ENCODE measurements at regions not wholly inside any gene's neighbourhood (a gene's known extent, or its start where the extent isn't known, plus 50 kb on each side); places are given as distances from the start of the nearest gene placed in this dataset.
"Not testable (repeated sequence)": the region's sequence is repeated elsewhere in the genome, so short reads cannot be mapped to it uniquely, and the experiment has no call there.

- ChIA-PET CTCF (no interaction called here), POLR2A (no interaction called here)
- H3K27me3 ChIP-seq (ENCODE audit: control insufficient read depth in 1 of 2, insufficient read depth in 2 of 2, low read length in 2 of 2) = no peaks in the 10 kb centered on the region
- intact Hi-C loops (cut with DNase I, micrococcal nuclease) = no loop called here
- H3K27me3 Mint-ChIP-seq = no peaks in the 10 kb centered on the region
- H3K4me1 ChIP-seq (ENCODE audit: insufficient read depth, low read length) = no peaks in the 10 kb centered on the region
- no peaks in the 10 kb centered on the region for H3K36me3 Mint-ChIP-seq (ENCODE audit: low read depth)
- no peaks in the 10 kb centered on the region for H3K36me3 ChIP-seq (ENCODE audit: insufficient read depth, low read length)
- no peak overlapping the region for H3K4me3 ChIP-seq (ENCODE audit: low read length)
- TF ChIP-seq CTCF (IDR thresholded peaks at IDR 0.05) = no peak
- H3K9me3 ChIP-seq (ENCODE audit: control insufficient read depth in 1 of 2, insufficient read depth in 1 of 2, low read length in 2 of 2) = no peaks in the 10 kb centered on the region
- H3K9me3 Mint-ChIP-seq = no peaks in the 10 kb centered on the region
- no peak overlapping the region for H3K27ac ChIP-seq (ENCODE audit: low read depth in 1 of 2, low read length in 2 of 2)
- no peak overlapping the region for H3K27ac Mint-ChIP-seq
- no peaks in the 10 kb centered on the region for H3K4me1 Mint-ChIP-seq (ENCODE audit: low read depth)
- no peak for ATAC-seq (ENCODE audit: poor library complexity)
- H3K4me3 Mint-ChIP-seq = no peak overlapping the region
- no peak for DNase-seq
Observed at GRCh38 chr5:96173366-96173765, 211.7 kb upstream of the ELL2 start.

GRCh38 chr5:96172436-96172835 lies 210.8 kb upstream of the ELL2 start:
- ATAC-seq (ENCODE audit: poor library complexity) (no peak), DNase-seq (no peak)
- POLR2A ChIA-PET = no interaction called here
- Histone ChIP-seq H3K4me1 (ENCODE audit: insufficient read depth, low read length) (no peaks in the 10 kb centered on the region), H3K27me3 (ENCODE audit: control insufficient read depth in 1 of 2, insufficient read depth in 2 of 2, low read length in 2 of 2) (no peaks in the 10 kb centered on the region), H3K27ac (ENCODE audit: low read depth in 1 of 2, low read length in 2 of 2) (no peak overlapping the region), H3K36me3 (ENCODE audit: insufficient read depth, low read length) (no peaks in the 10 kb centered on the region), H3K9me3 (ENCODE audit: control insufficient read depth in 1 of 2, insufficient read depth in 1 of 2, low read length in 2 of 2) (no peaks in the 10 kb centered on the region), H3K4me3 (ENCODE audit: low read length) (no peak overlapping the region)
- no peaks in the 10 kb centered on the region for H3K9me3 Mint-ChIP-seq
- no peaks in the 10 kb centered on the region for H3K36me3 Mint-ChIP-seq (ENCODE audit: low read depth)
- CTCF ChIA-PET = no interaction called here
- H3K4me3 Mint-ChIP-seq = no peak overlapping the region
- no peaks in the 10 kb centered on the region for H3K27me3 Mint-ChIP-seq
- TF ChIP-seq CTCF (IDR thresholded peaks at IDR 0.05) = no peak
- H3K27ac Mint-ChIP-seq = no peak overlapping the region
- intact Hi-C loops (cut with DNase I, micrococcal nuclease) = no loop called here
- no peaks in the 10 kb centered on the region for H3K4me1 Mint-ChIP-seq (ENCODE audit: low read depth)

- H3K4me3 ChIP-seq (ENCODE audit: low read length); H3K27ac Mint-ChIP-seq; POLR2A ChIA-PET: not testable (repeated sequence)
Observed at GRCh38 chr5:96171973-96172372, 210.3 kb upstream of the ELL2 start.

GRCh38 chr5:96170481-96171125 lies 209.0 kb upstream of the ELL2 start:
- H3K4me1 Mint-ChIP-seq (ENCODE audit: low read depth); ATAC-seq (ENCODE audit: poor library complexity); intact Hi-C loops (cut with DNase I, micrococcal nuclease); H3K36me3 ChIP-seq (ENCODE audit: insufficient read depth, low read length); H3K4me3 ChIP-seq (ENCODE audit: low read length); H3K9me3 ChIP-seq (ENCODE audit: control insufficient read depth in 1 of 2, insufficient read depth in 1 of 2, low read length in 2 of 2); H3K27me3 Mint-ChIP-seq; H3K4me3 Mint-ChIP-seq; H3K27me3 ChIP-seq (ENCODE audit: control insufficient read depth in 1 of 2, insufficient read depth in 2 of 2, low read length in 2 of 2); H3K36me3 Mint-ChIP-seq (ENCODE audit: low read depth); H3K9me3 Mint-ChIP-seq; H3K4me1 ChIP-seq (ENCODE audit: insufficient read depth, low read length); H3K27ac Mint-ChIP-seq; POLR2A ChIA-PET; DNase-seq; H3K27ac ChIP-seq (ENCODE audit: low read depth in 1 of 2, low read length in 2 of 2); CTCF ChIA-PET: not testable (repeated sequence)

More at GRCh38 chr5:96171973-96172372, 210.3 kb upstream of the ELL2 start:
- H3K36me3 Mint-ChIP-seq (ENCODE audit: low read depth); DNase-seq; H3K36me3 ChIP-seq (ENCODE audit: insufficient read depth, low read length); H3K27ac ChIP-seq (ENCODE audit: low read depth in 1 of 2, low read length in 2 of 2); CTCF ChIA-PET; H3K4me1 Mint-ChIP-seq (ENCODE audit: low read depth); intact Hi-C loops (cut with DNase I, micrococcal nuclease); ATAC-seq (ENCODE audit: poor library complexity); H3K9me3 Mint-ChIP-seq; H3K27me3 ChIP-seq (ENCODE audit: control insufficient read depth in 1 of 2, insufficient read depth in 2 of 2, low read length in 2 of 2); H3K9me3 ChIP-seq (ENCODE audit: control insufficient read depth in 1 of 2, insufficient read depth in 1 of 2, low read length in 2 of 2); H3K4me3 Mint-ChIP-seq; H3K4me1 ChIP-seq (ENCODE audit: insufficient read depth, low read length); H3K27me3 Mint-ChIP-seq: not testable (repeated sequence)

- H3K4me1 ChIP-seq (ENCODE audit: insufficient read depth, low read length); POLR2A ChIA-PET; H3K4me1 Mint-ChIP-seq (ENCODE audit: low read depth); H3K9me3 Mint-ChIP-seq; H3K27me3 ChIP-seq (ENCODE audit: control insufficient read depth in 1 of 2, insufficient read depth in 2 of 2, low read length in 2 of 2); CTCF ChIA-PET; H3K27ac ChIP-seq (ENCODE audit: low read depth in 1 of 2, low read length in 2 of 2); H3K36me3 Mint-ChIP-seq (ENCODE audit: low read depth); intact Hi-C loops (cut with DNase I, micrococcal nuclease); DNase-seq; H3K27ac Mint-ChIP-seq; H3K9me3 ChIP-seq (ENCODE audit: control insufficient read depth in 1 of 2, insufficient read depth in 1 of 2, low read length in 2 of 2); H3K27me3 Mint-ChIP-seq; H3K4me3 ChIP-seq (ENCODE audit: low read length); H3K4me3 Mint-ChIP-seq; ATAC-seq (ENCODE audit: poor library complexity); H3K36me3 ChIP-seq (ENCODE audit: insufficient read depth, low read length): not testable (repeated sequence)
Observed at GRCh38 chr5:96168833-96169232, 207.2 kb upstream of the ELL2 start.

All from CD4-positive, alpha-beta T cell (primary cell).